Stimulated activated CD8-positive, alpha-beta memory T cell treated with anti-CD3 and anti-CD28 coated beads, Interleukin-7, amount 100 ng/mL, for 48 hours (primary cell): ENCODE measurements at regions not wholly inside any gene's neighbourhood (a gene's known extent, or its start where the extent isn't known, plus 50 kb on each side); places are given as distances from the start of the nearest gene placed in this dataset.
"Not testable (repeated sequence)": the region's sequence is repeated elsewhere in the genome, so short reads cannot be mapped to it uniquely, and the experiment has no call there.

Source experiments
- DNase-seq, 2 donors: peaks; one replicate each; pipeline ENCODE4 v3.0.0-alpha.2; 2020; ENCODE audit warnings: low read depth in 1 of 2; ENCODE audit errors: extremely low read depth in 1 of 2

- no peak for DNase-seq
Measured at GRCh38 chr6:140459209-140459608, 1084.8 kb upstream of the CITED2 start.

- no peak for DNase-seq
Measured at GRCh38 chr6:140446241-140446640, 1071.8 kb upstream of the CITED2 start.

DNA sequence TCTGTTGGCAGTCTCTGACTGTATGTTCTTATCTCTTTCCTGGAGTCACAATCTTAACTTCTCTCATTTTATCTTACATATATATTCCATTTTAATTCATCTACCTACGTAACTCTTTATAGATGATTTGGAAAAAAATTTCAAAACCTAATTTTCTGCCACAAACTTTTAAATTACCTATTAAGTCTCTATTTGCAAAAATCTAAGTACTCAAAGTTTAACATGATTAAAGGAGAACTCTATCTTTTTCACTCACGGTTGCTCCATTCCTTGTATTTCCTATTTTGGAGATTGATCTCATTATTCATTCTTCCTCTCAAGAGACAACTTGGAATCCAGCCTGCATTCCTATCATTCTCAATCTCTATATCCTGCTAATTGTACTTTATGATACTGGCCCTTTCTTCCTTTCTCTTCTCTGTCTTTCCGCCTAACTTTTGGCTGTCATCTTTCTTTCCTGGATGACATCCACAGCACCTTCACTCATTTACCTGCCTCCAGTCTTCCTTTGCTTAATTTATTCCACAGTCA is 1071.1 kb upstream of the CITED2 start:
- no peak for DNase-seq

- DNase-seq = not testable (repeated sequence)
Measured at GRCh38 chr6:140443112-140443511, 1068.7 kb upstream of the CITED2 start.

DNA sequence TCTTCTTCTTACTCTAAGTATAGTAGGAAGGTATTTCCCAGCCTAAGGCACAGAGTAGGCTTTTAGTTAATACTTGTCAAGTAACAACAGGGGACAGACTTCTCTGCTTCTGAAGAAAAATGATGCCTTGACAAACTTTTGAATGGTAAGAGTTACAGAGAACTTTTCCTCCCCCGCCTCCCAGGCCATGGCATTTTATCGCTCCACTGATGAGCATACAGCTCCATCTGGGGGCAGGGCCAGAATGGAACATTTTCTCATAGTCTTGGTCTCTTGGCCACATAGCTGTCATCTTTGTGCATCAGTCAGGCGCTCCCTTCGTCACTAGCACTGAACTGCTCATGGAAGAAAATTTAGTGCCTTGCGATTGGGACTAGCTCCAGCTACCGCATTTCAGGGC is 1066.8 kb upstream of the CITED2 start:
- no peak for DNase-seq

DNA sequence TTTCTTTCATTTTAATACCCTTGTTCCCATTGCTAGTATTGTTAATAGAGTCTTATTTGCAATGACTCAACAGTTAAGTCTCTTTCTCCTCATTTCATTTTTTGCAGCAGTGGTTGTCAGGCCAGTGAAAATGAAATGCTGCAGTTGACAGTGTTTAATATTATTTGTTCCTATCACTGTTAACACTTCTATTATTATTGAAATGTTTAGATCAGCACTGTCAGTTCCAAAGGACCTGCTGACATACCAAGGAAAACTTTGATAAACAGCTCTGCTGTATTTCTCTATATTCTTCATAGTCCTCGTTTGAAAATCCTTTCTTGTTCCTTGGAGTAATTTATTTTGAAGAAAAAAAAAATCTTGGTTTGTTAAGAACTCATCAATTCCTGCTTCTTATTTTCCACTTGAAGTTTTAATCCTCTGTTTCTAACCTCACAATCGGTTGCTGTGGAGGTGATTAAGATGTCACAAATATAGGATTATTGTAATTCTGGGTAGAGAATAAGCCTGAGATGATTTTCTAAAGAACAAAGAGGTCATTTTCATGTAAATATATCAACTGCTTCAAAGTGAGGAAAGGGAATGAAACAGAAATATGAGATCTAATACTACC is 1065.9 kb upstream of the CITED2 start:
- no peak for DNase-seq

- DNase-seq = no peak
Measured at GRCh38 chr6:140438346-140438735, 1063.9 kb upstream of the CITED2 start.

GRCh38 chr6:140437619-140438345 is 1063.3 kb upstream of the CITED2 start:
- DNase-seq = no peak

DNA sequence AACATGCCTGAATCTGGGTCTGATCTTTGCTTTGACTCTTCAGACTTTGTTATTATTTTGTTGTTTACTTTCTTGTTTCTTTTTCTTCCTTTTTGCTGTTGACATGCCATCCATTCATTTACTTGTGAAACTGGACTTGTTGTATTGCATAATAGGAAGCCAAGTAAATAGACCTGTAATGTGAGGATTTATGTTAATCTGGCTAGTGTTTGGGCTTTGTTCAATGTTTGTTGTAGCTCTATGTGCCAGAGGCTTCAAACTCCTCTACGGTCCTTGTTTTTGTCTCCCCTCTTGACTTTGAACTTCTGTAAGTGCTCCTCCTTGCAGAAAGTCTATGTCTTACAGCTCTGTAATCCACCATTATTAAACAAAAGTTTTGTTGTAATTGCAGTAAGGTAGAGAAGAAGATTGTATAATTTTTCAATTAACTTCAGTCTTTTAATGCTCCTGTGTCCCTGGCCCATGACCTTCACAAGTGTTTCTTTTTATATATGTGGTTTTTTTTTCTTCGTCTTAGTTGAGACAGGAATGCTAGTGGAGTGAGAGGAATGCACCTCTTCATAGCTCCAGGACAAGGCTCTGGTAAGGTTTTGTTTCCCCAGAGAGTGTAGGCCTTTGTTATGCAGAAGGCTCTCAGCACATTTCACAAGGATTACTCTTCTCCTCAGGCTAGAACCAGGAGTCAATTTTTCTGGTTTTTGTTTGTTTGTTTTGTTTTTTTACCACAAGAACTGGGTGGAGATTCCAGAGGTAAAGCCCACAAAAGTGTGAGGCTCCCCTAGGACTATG is 1061.8 kb upstream of the CITED2 start:
- DNase-seq = no peak

DNA sequence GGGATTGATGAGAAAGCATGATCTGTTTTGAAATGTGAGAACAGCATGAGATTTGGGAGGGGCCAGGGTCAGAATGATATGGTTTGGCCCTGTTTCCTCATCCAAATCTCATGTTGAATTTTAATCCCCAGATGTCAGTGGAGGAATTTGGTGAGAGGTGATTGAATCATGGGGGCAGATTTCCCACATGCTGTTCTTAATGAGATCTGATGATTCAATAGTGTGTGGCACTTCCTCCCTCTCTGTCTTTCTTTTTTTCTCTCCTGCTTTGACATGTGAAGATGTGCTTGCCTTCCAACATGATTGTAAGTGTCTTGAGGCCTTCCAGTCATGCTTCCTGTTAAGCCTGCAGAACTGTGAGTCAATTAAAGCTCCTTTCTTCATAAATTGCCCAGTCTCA is 1060.3 kb upstream of the CITED2 start:
- DNase-seq = no peak

DNA sequence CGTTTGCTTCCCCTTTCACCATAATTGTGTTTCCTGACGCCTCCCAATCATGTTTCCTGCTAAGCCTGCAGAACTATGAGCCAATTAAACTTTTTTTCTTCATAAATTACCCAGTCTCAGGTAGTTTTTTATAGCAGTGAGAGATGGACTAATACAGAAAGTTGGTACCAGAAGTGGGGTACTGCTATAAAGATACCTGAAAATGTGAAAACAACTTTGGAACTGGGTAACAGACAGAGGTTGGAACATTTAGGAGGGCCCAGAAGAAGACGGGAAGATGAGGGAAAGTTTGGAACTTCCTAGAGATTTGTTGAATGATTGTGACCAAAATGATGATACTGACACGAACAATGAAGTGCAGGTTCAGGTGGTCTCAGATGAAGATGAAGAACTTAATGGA is 1058.6 kb upstream of the CITED2 start:
- DNase-seq = no peak

GRCh38 chr6:140427842-140428241 is 1053.4 kb upstream of the CITED2 start:
- no peak for DNase-seq

- no peak for DNase-seq
Measured at GRCh38 chr6:140414966-140415620, 1040.6 kb upstream of the CITED2 start.

DNA sequence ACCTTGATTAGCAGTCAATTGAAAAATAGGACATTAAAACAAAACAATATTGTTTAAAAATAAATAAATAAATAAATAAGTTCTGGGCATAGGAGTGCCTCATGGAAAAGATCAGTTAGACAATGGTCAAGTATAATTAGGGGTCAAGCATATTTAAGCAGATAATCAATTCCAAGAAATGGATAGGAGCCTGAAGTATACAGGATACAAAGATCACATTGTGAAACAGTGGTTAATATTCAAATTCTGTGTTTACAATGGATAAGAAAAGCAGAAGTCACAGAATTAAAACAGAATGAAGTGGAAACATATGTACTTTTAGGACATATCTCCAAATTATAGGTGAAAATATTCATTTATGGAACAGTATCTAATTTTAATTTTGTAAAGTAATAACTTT is 1028.6 kb upstream of the CITED2 start:
- DNase-seq = no peak

GRCh38 chr6:140401761-140402160 is 1027.3 kb upstream of the CITED2 start:
- no peak for DNase-seq

DNA sequence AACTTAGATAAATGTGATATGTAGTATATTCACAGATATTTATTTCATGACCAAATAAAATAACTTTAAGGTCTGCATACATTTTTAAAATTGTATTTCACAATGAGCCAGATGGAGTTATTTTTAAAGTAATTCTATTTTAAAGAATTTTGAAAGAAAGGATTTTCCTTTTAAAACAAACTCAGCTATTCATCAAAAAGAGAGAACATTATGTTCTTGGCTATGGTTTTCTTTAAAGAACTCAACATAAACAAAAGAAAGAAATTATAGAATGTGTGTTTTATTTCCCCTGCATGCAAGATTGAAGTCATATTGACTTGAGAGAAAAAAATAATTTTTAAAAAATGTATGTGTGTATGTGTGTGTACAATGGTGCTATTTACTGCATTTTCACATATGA is 1023.6 kb upstream of the CITED2 start:
- no peak for DNase-seq

DNA sequence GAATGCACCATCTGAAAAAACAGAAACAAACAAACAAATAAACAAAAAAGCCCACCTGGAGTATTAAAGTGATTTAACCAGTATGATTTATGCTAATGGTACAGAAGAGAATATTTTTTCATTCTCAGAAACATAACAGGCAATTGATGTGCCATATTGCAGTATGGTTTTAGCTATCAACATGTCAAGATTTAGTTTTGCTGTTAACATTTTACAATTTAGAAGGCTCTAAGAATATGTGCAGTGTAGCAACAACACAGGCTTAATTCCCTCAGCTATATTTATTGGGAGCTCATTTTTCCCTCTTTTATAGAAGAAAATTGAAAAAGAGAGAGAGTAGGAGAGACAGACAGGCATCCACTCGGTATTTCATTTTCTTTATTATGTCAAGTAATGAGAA is 1022.7 kb upstream of the CITED2 start:
- no peak for DNase-seq

DNA sequence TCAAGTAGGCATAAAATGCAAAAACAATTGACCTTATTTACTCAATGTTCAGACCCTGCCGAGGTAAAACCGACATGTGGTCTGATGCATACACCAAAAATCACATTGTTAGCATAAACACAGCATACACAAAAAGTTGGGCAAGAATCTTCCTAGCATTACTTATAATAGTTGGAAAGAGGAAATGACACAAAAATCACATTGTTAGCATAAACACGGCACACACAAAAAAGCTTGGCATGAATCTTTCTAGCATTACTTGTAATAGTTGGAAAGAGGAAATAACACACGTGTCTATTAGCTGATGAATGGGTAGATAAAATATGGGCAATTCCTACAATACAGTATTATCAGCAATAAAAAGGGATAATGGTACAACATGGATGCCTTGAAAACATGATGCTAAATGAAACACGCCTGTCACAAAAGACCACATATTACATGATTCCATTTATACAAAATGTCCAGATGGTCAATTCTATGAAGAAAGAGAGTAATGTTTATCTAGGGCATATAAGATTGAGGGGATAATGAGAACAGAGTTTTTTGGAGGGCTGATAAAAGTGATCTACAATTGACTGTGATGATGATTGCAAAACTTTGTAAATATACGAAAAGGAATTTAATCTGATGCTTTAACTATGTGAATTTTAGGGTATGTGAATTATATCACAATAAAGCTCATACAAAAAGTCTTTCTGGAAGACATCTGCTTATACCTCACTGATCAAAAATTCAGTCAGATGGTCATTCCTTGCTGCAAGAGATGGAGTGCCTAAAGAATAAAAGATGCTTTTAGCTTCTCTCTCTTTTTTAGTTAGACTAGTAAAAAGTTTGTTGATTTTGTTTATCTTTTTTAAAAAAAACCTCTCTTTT is 1019.5 kb upstream of the CITED2 start:
- no peak for DNase-seq

DNA sequence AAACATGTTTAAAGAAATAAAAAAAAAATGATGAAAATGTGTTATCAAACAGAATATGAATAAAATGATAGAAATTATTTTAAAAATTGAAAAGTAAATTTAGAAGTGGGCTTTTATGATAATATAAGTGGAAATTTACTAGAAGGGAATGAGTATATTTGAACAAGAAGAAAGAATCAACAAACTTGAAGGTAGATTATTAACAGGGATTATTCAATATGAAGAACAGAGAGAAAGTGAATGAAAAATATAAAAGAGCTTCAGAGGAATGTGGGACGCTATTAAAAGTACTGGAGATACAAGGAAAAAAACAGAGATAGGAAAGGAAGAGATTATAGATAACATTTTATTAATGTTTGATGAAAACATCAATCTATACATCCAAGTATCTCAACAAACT is 1014.4 kb upstream of the CITED2 start:
- DNase-seq = no peak

GRCh38 chr6:140388192-140388802 is 1013.8 kb upstream of the CITED2 start:
- no peak for DNase-seq
